GM19023 (cell line): ENCODE measurements at regions not wholly inside any gene's neighbourhood (a gene's known extent, or its start where the extent isn't known, plus 50 kb on each side); places are given as distances from the start of the nearest gene placed in this dataset.

Source experiments
- ATAC-seq: cut with Tn5 transposase; IDR thresholded peaks from one replicate; pipeline ENCODE4 v1.9.1; 2021; ENCODE audit warnings: mild to moderate bottlenecking, moderate library complexity; ENCODE audit not compliant: unreplicated experiment

- no peak for ATAC-seq
Measured at GRCh38 chr1:80056179-80056578, 1049.6 kb upstream of the ADGRL4 start.

GRCh38 chr1:80054129-80054528 lies 1047.6 kb upstream of the ADGRL4 start:
- no peak for ATAC-seq

GRCh38 chr1:80053613-80054012 lies 1047.1 kb upstream of the ADGRL4 start:
- ATAC-seq = no peak

- no peak for ATAC-seq
Measured at GRCh38 chr1:80050523-80050922, 1044.0 kb upstream of the ADGRL4 start.

GRCh38 chr1:80050085-80050484 lies 1043.6 kb upstream of the ADGRL4 start:
- no peak for ATAC-seq

GRCh38 chr1:80048716-80049115 lies 1042.2 kb upstream of the ADGRL4 start:
- ATAC-seq = no peak

- ATAC-seq = no peak
Measured at GRCh38 chr1:80047791-80048190, 1041.3 kb upstream of the ADGRL4 start.

GRCh38 chr1:80044662-80045061 lies 1038.1 kb upstream of the ADGRL4 start:
- no peak for ATAC-seq

- no peak for ATAC-seq
Measured at GRCh38 chr1:80036690-80037432, 1030.3 kb upstream of the ADGRL4 start.

GRCh38 chr1:80023358-80023757 lies 1016.8 kb upstream of the ADGRL4 start:
- no peak for ATAC-seq

GRCh38 chr1:80021891-80022290 lies 1015.4 kb upstream of the ADGRL4 start:
- ATAC-seq = no peak

GRCh38 chr1:80018348-80018747 lies 1011.8 kb upstream of the ADGRL4 start:
- no peak for ATAC-seq

- ATAC-seq = no peak
Measured at GRCh38 chr1:80008934-80009333, 1002.4 kb upstream of the ADGRL4 start.

GRCh38 chr1:80003250-80003649 lies 996.7 kb upstream of the ADGRL4 start:
- no peak for ATAC-seq

GRCh38 chr1:79988401-79988800 lies 981.9 kb upstream of the ADGRL4 start:
- ATAC-seq = no peak

GRCh38 chr1:79982211-79982610 lies 975.7 kb upstream of the ADGRL4 start:
- no peak for ATAC-seq

- ATAC-seq = no peak
Measured at GRCh38 chr1:79981481-79981880, 975.0 kb upstream of the ADGRL4 start.

GRCh38 chr1:79979346-79979745 lies 972.8 kb upstream of the ADGRL4 start:
- ATAC-seq = no peak

GRCh38 chr1:79976287-79976686 lies 969.8 kb upstream of the ADGRL4 start:
- no peak for ATAC-seq

GRCh38 chr1:79974659-79975058 lies 968.1 kb upstream of the ADGRL4 start:
- ATAC-seq = no peak

- no peak for ATAC-seq
Measured at GRCh38 chr1:79969886-79970285, 963.4 kb upstream of the ADGRL4 start.

GRCh38 chr1:79966438-79966837 lies 959.9 kb upstream of the ADGRL4 start:
- ATAC-seq = no peak

- no peak for ATAC-seq
Measured at GRCh38 chr1:79959635-79960034, 953.1 kb upstream of the ADGRL4 start.
